ENCODE measurements at regions not wholly inside any gene's neighbourhood (a gene's known extent, or its start where the extent isn't known, plus 50 kb on each side); places are given as distances from the start of the nearest gene placed in this dataset.

- TF ChIP-seq POLR2AphosphoS5 (IDR thresholded peaks at IDR 0.05) (no peak), CTCF (IDR thresholded peaks at IDR 0.05 in 8 of 11, conservative IDR thresholded peaks at IDR 0.05 in 3 of 11) (no peak), POLR2A (IDR thresholded peaks at IDR 0.05) (no peak)
These were observed 312.7 kb downstream of the PTPRU start for GRCh38 chr1:29549001-29549400.

All from spleen (tissue), 7 donors.